ENCODE measurements at regions not wholly inside any gene's neighbourhood (a gene's known extent, or its start where the extent isn't known, plus 50 kb on each side); places are given as distances from the start of the nearest gene placed in this dataset.

DNA sequence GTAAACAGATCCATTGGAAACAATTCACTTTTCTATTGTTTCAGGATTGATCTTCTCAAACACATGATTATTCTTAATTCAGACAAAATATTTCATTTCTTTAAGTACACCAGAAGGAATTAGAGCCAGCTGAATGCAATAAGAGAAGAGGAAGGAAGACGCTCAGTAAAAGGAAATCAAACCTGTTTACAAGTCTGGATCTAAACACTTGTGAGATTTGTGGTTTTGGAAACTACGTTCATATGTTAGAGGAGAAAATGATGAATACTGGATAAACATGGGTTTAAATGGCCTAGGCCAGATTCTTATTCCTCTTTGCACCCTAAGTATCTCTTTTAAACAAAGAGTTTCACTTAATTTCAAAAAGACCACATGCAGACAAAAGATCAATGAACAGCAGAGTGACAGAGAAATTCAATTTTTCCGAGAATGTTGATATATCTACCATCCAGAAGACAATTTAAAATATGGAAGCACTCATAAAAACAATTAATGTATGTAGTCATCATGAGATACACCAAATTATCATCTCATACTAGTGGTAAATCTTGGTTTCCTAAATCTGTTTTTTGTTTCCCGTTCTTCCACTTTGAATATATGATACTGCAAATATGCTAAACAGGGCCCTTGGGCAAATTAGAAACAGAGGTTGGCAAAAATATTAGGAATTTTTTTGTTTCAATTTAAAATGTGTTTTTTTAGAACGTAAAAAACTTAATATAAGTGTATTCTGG, 703.5 kb upstream of the CITED2 start:
- Histone ChIP-seq H3K9me3 (ENCODE audit: insufficient read depth, low read depth, low read length) (no peaks in the 10 kb centered on the region), H3K79me2 (ENCODE audit: insufficient read depth, low read length) (no peaks in the 10 kb centered on the region), H3K4me3 (ENCODE audit: insufficient read depth, low read depth, low read length) (no peak overlapping the region), H3K9ac (ENCODE audit: low read length) (no peak overlapping the region), H3K36me3 (ENCODE audit: insufficient read depth, low read length) (no peaks in the 10 kb centered on the region), H3K4me1 (ENCODE audit: insufficient read depth, low read length) (peaks cover 9% of the 10 kb centered on the region), H2AFZ (ENCODE audit: low read depth, low read length) (no peak overlapping the region), H3K27ac (ENCODE audit: low read depth, low read length) (peak overlapping the region; percentile 73), H3K27me3 (ENCODE audit: insufficient read depth, low read length) (no peaks in the 10 kb centered on the region), H4K20me1 (ENCODE audit: insufficient read depth, low read length) (no peaks in the 10 kb centered on the region), H3K4me2 (ENCODE audit: low read length) (no peak overlapping the region)
- no peak for FAIRE-seq
- Mint-ChIP-seq H3K4me3 (ENCODE audit: unreplicated experiment) (no peak overlapping the region), H3K27me3 (ENCODE audit: low read depth, unreplicated experiment) (no peaks in the 10 kb centered on the region), H3K9me3 (ENCODE audit: unreplicated experiment) (no peaks in the 10 kb centered on the region), H3K4me1 (ENCODE audit: low read depth, unreplicated experiment) (peaks cover 22% of the 10 kb centered on the region), H3K27ac (ENCODE audit: unreplicated experiment) (peak overlapping the region; percentile 66), H3K36me3 (ENCODE audit: low read depth, unreplicated experiment) (no peaks in the 10 kb centered on the region)
- TF ChIP-seq CTCF (IDR thresholded peaks at IDR 0.05; ENCODE audit: insufficient read depth, low read depth, low read length) (no peak), EZH2 (IDR thresholded peaks at IDR 0.05; ENCODE audit: insufficient read depth, low read length) (no peak)
- DNase-seq (ENCODE audit: low read depth), result peak; percentile 19

- no peaks in the 10 kb centered on the region for H3K27me3 Mint-ChIP-seq (ENCODE audit: low read depth, unreplicated experiment)
- DNase-seq (ENCODE audit: low read depth) (no peak), FAIRE-seq (no peak)
- Histone ChIP-seq H3K9me3 (ENCODE audit: insufficient read depth, low read depth, low read length) (no peaks in the 10 kb centered on the region), H3K4me2 (ENCODE audit: low read length) (no peak overlapping the region), H3K4me1 (ENCODE audit: insufficient read depth, low read length) (peaks cover 23% of the 10 kb centered on the region), H3K9ac (ENCODE audit: low read length) (no peak overlapping the region), H3K36me3 (ENCODE audit: insufficient read depth, low read length) (no peaks in the 10 kb centered on the region), H4K20me1 (ENCODE audit: insufficient read depth, low read length) (no peaks in the 10 kb centered on the region), H2AFZ (ENCODE audit: low read depth, low read length) (no peak overlapping the region), H3K27ac (ENCODE audit: low read depth, low read length) (no peak overlapping the region), H3K27me3 (ENCODE audit: insufficient read depth, low read length) (no peaks in the 10 kb centered on the region), H3K79me2 (ENCODE audit: insufficient read depth, low read length) (no peaks in the 10 kb centered on the region), H3K4me3 (ENCODE audit: insufficient read depth, low read depth, low read length) (no peak overlapping the region)
- H3K27ac Mint-ChIP-seq (ENCODE audit: unreplicated experiment), result no peak overlapping the region
- TF ChIP-seq EZH2 (IDR thresholded peaks at IDR 0.05; ENCODE audit: insufficient read depth, low read length) (no peak), CTCF (IDR thresholded peaks at IDR 0.05; ENCODE audit: insufficient read depth, low read depth, low read length) (no peak)
- H3K36me3 Mint-ChIP-seq (ENCODE audit: low read depth, unreplicated experiment), result no peaks in the 10 kb centered on the region
- no peaks in the 10 kb centered on the region for H3K9me3 Mint-ChIP-seq (ENCODE audit: unreplicated experiment)
- H3K4me3 Mint-ChIP-seq (ENCODE audit: unreplicated experiment), result no peak overlapping the region
- peaks cover 33% of the 10 kb centered on the region for H3K4me1 Mint-ChIP-seq (ENCODE audit: low read depth, unreplicated experiment)
These were observed 701.7 kb upstream of the CITED2 start for GRCh38 chr6:140076105-140076504.

GRCh38 chr6:140073456-140073855, 699.0 kb upstream of the CITED2 start:
- DNase-seq (ENCODE audit: low read depth) (no peak), FAIRE-seq (peak; percentile 60)
- Histone ChIP-seq H3K9me3 (ENCODE audit: insufficient read depth, low read depth, low read length) (no peaks in the 10 kb centered on the region), H3K9ac (ENCODE audit: low read length) (no peak overlapping the region), H3K27me3 (ENCODE audit: insufficient read depth, low read length) (no peaks in the 10 kb centered on the region), H3K79me2 (ENCODE audit: insufficient read depth, low read length) (no peaks in the 10 kb centered on the region), H2AFZ (ENCODE audit: low read depth, low read length) (no peak overlapping the region), H4K20me1 (ENCODE audit: insufficient read depth, low read length) (no peaks in the 10 kb centered on the region), H3K4me2 (ENCODE audit: low read length) (no peak overlapping the region), H3K27ac (ENCODE audit: low read depth, low read length) (no peak overlapping the region), H3K4me1 (ENCODE audit: insufficient read depth, low read length) (peaks cover 25% of the 10 kb centered on the region), H3K4me3 (ENCODE audit: insufficient read depth, low read depth, low read length) (no peak overlapping the region), H3K36me3 (ENCODE audit: insufficient read depth, low read length) (no peaks in the 10 kb centered on the region)
- Mint-ChIP-seq H3K4me3 (ENCODE audit: unreplicated experiment) (no peak overlapping the region), H3K36me3 (ENCODE audit: low read depth, unreplicated experiment) (no peaks in the 10 kb centered on the region), H3K4me1 (ENCODE audit: low read depth, unreplicated experiment) (peaks cover 30% of the 10 kb centered on the region), H3K27ac (ENCODE audit: unreplicated experiment) (no peak overlapping the region), H3K9me3 (ENCODE audit: unreplicated experiment) (no peaks in the 10 kb centered on the region), H3K27me3 (ENCODE audit: low read depth, unreplicated experiment) (no peaks in the 10 kb centered on the region)
- TF ChIP-seq CTCF (IDR thresholded peaks at IDR 0.05; ENCODE audit: insufficient read depth, low read depth, low read length) (no peak), EZH2 (IDR thresholded peaks at IDR 0.05; ENCODE audit: insufficient read depth, low read length) (no peak)
